Ovary (tissue), 3 donors: ENCODE measurements at regions not wholly inside any gene's neighbourhood (a gene's known extent, or its start where the extent isn't known, plus 50 kb on each side); places are given as distances from the start of the nearest gene placed in this dataset.

Experiments
- CTCF ChIP-seq, 3 donors: fragments of 450-650 bp in 2 of 3; fragments of 200-600 bp in 1 of 3; IDR thresholded peaks; one replicate each; pipeline versions ENCODE4 v1.5.1 to v1.8.0; 2016 to 2022; ENCODE audit warnings: antibody characterized with exemption in 3 of 3, mild to moderate bottlenecking in 1 of 3
- EP300 ChIP-seq: sonication (generic); formaldehyde crosslinking; IDR thresholded peaks from one replicate; pipeline ENCODE4 v1.6.1; 2017; ENCODE audit warnings: antibody characterized with exemption
- POLR2A ChIP-seq: fragments of 450-650 bp; IDR thresholded peaks from one replicate; pipeline ENCODE4 v1.6.1; 2017; ENCODE audit warnings: antibody characterized with exemption, mild to moderate bottlenecking, moderate library complexity
- donor health status: DM: no; HTN: no; CAD: no.

GRCh38 chr4:26030780-26031179 is 116.8 kb downstream of the SMIM20 start:
- TF ChIP-seq CTCF (IDR thresholded peaks at IDR 0.05) (no peak), EP300 (no peak), POLR2A (no peak)
